ENCODE measurements at regions not wholly inside any gene's neighbourhood (a gene's known extent, or its start where the extent isn't known, plus 50 kb on each side); places are given as distances from the start of the nearest gene placed in this dataset.

DNA sequence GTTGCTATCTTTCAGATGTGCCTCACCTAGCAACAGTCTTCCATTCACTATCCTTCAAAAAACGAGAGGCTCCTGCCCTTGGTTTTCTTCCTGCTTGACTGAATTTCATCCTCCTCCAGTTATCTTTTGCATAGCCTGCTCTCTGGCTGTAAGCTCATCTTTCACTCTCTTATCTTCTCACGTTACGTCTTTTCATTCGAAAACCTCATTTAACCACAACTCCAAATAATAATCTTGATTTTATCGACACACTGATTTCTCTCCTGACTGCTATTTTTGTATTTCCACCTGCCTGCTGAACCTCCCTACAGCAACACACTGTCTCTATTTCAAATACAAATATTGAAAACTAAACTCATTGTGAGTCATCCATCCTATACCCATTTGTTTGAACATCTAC lies 230.7 kb upstream of the TMC3 start:
- Histone ChIP-seq H3K4me1 (ENCODE audit: insufficient read depth, low read length) (no peaks in the 10 kb centered on the region; the same call in 1 of the 2 replicates), H3K27ac (ENCODE audit: low read length) (no peak overlapping the region), H3K9ac (ENCODE audit: low read depth, low read length) (no peak overlapping the region), H3K36me3 (ENCODE audit: insufficient read depth, low read depth, low read length) (no peaks in the 10 kb centered on the region), H3K4me3 (ENCODE audit: low read length) (no peak overlapping the region), H3K9me3 (ENCODE audit: insufficient read depth, low read depth, low read length) (peaks cover 18% of the 10 kb centered on the region), H3K27me3 (ENCODE audit: insufficient read depth, low read length) (no peaks in the 10 kb centered on the region)

DNA sequence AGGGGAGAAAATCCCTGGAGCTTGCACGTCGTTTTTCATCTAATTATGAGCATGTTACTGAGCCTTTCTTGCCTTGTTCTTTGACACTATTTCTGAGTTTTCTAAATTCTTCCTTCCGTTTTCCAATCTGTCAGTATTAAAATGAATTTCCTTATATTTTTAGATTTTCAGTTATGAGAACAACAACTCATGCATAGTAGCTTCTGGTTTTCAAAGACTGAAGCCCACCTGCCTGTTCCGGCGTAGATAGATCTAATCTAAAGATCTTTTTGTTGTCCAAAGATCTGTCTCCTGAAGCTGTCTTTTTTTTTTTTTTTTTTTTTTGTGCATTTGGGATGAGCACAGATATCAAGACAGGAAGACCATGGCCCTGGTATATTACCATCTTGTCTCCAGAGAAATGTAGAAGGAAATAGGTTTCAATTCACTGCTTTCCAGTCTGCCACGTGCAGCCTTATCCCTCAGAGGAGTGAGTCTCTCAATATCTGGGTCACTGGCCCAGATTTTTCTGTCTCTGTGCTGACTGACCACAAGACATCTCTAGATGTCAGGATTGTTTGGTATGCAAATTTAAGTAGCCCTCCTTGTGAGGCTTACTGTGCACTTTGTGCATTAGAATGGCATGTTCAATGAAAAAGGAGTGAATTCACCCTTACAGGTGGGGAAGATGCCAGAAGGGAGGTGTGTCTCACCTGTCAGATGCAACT lies 222.3 kb upstream of the TMC3 start:
- no peaks in the 10 kb centered on the region for H3K36me3 ChIP-seq (ENCODE audit: insufficient read depth, low read depth, low read length)
- peaks cover 10% of the 10 kb centered on the region for H3K9me3 ChIP-seq (ENCODE audit: insufficient read depth, low read depth, low read length)
- H3K9ac ChIP-seq (ENCODE audit: low read depth, low read length): no peak overlapping the region
- no peak overlapping the region for H3K27ac ChIP-seq (ENCODE audit: low read length)
- H3K4me3 ChIP-seq (ENCODE audit: low read length): no peak overlapping the region
- H3K4me1 ChIP-seq (ENCODE audit: insufficient read depth, low read length): no peaks in the 10 kb centered on the region
- H3K27me3 ChIP-seq (ENCODE audit: insufficient read depth, low read length): no peaks in the 10 kb centered on the region

DNA sequence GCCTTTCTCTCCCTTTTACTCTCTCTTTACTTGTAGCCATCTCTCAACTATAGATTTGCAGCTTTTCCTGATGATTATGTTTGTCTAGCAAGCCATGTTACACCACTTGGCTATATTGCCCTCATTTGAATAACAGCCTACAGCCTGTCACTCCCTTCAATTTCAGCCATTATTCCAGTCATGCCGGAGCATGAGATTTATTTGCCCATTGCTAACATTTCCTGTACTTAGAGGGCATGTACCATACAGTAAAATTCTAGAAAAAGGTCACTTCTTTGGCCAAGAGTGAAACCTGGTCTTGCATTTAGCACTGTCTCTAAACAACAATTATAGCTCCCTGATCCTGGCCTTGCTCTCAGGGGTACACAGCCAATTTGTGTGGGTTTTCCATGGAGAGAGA lies 221.7 kb upstream of the TMC3 start:
- no peak overlapping the region for H3K27ac ChIP-seq (ENCODE audit: low read length)
- H3K36me3 ChIP-seq (ENCODE audit: insufficient read depth, low read depth, low read length): no peaks in the 10 kb centered on the region
- H3K27me3 ChIP-seq (ENCODE audit: insufficient read depth, low read length): no peaks in the 10 kb centered on the region
- H3K9me3 ChIP-seq (ENCODE audit: insufficient read depth, low read depth, low read length): peaks cover 6% of the 10 kb centered on the region
- no peak overlapping the region for H3K4me3 ChIP-seq (ENCODE audit: low read length)
- no peak overlapping the region for H3K9ac ChIP-seq (ENCODE audit: low read depth, low read length)
- H3K4me1 ChIP-seq (ENCODE audit: insufficient read depth, low read length): no peaks in the 10 kb centered on the region

DNA sequence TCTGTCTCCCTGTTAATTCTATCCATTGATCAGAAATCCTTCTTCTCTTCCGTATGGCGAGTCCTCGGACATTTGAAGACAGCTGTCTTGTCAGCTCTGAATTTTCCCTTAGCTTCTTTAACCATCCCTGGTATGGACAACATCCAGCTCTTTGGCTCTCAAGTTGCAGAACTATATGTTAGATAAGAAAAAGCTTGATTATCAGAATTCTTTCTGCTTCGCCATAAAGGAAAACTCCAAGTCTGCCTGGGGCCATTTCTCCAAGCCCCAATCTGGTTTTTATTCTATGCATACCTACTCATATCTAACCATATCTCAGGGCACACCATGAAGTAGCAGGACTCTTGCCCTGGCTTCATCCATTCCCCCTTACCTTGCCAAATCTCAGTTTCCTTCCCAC lies 215.7 kb upstream of the TMC3 start:
- Histone ChIP-seq H3K4me1 (ENCODE audit: insufficient read depth, low read length) (no peaks in the 10 kb centered on the region), H3K9ac (ENCODE audit: low read depth, low read length) (no peak overlapping the region), H3K9me3 (ENCODE audit: insufficient read depth, low read depth, low read length) (no peaks in the 10 kb centered on the region), H3K4me3 (ENCODE audit: low read length) (no peak overlapping the region), H3K36me3 (ENCODE audit: insufficient read depth, low read depth, low read length) (no peaks in the 10 kb centered on the region), H3K27ac (ENCODE audit: low read length) (no peak overlapping the region), H3K27me3 (ENCODE audit: insufficient read depth, low read length) (no peaks in the 10 kb centered on the region)

DNA sequence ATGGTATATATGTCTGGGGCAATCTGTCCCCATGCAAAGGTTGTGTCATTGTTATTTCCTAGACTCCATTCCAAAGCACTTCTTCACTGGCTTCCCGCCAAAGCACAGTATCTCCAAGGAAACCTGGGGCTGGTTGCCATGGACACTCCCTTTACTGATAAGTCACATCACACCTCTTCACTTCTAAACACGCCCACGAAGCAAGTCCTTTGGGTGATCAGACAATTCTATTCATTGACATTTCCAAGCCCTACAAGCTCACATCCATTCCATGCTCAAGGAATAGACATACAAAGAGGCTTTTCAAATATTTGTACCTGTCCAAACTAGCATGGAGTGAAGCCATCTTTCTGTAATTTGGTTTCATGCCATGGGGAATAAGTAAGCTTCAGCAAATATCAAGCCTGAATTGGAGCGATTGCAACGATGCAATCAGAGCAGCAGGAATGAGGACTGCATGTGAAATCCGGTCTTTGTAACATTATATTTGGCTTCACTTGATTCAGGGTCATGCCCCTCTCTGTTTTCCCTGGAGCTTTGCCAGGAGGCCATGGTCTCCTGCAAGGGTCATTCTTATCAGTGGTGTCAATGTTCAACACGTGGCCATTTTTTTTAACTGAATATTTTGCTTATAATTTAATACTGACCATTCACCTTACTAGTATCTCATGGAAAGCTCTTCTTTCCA lies 201.6 kb upstream of the TMC3 start:
- Histone ChIP-seq H3K4me1 (ENCODE audit: insufficient read depth, low read length) (no peaks in the 10 kb centered on the region), H3K36me3 (ENCODE audit: insufficient read depth, low read depth, low read length) (no peaks in the 10 kb centered on the region), H3K27me3 (ENCODE audit: insufficient read depth, low read length) (no peaks in the 10 kb centered on the region), H3K4me3 (ENCODE audit: low read length) (no peak overlapping the region), H3K27ac (ENCODE audit: low read length) (no peak overlapping the region), H3K9me3 (ENCODE audit: insufficient read depth, low read depth, low read length) (no peaks in the 10 kb centered on the region; the same call in 1 of the 2 replicates), H3K9ac (ENCODE audit: low read depth, low read length) (no peak overlapping the region)

DNA sequence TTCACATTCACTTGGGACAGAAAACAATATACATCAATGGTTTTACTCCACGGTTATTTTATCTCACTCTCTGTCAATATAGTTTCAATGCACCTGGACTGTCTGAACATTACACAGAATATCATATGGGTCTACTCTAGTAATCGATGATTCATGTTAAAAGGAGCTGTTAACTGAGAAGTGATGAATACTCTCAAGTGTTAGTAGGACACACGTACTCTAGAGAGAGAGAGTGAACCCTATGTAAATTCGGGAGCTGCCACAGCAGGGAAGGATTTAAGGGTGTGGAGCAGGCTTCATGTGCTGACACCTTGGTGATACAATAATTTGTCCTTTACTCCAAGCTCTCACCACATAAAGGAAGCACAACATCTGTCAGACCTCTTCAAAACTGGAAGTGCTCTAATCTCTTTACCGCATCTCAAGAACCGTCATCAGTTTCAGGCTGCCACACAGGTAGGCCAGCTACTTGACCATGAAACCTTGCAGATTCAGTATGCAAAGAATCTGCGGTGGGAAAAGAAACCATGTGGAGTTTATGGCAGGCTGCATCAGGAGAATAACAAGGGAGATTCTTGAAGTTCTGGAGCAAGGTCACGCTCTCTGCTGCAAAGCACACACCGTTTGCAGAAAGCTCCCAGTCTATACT lies 199.2 kb upstream of the TMC3 start:
- H3K9ac ChIP-seq (ENCODE audit: low read depth, low read length): no peak overlapping the region
- no peaks in the 10 kb centered on the region for H3K4me1 ChIP-seq (ENCODE audit: insufficient read depth, low read length)
- H3K27me3 ChIP-seq (ENCODE audit: insufficient read depth, low read length): no peaks in the 10 kb centered on the region
- H3K9me3 ChIP-seq (ENCODE audit: insufficient read depth, low read depth, low read length): no peaks in the 10 kb centered on the region
- H3K27ac ChIP-seq (ENCODE audit: low read length): no peak overlapping the region
- no peak overlapping the region for H3K4me3 ChIP-seq (ENCODE audit: low read length)
- H3K36me3 ChIP-seq (ENCODE audit: insufficient read depth, low read depth, low read length): no peaks in the 10 kb centered on the region

DNA sequence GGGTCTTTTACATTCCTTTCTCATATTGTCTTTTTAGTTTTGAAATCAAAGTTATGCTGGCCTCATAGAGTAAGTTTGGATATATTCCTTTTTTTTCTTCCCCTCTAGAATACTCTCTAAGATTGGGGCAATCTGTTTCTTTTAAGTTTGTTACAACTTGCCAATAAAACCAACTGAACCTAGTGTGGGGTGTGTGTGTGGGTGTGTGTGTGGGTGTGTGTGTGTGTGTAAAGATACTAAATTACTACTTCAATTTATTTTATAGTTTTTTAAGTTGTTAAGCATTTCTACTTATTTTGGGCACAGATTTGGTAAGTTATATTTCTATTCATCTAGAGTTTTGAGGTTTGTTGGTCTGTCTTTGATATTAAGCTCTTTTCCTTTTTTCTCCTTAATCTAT lies 198.2 kb upstream of the TMC3 start:
- H3K9ac ChIP-seq (ENCODE audit: low read depth, low read length): no peak overlapping the region
- no peaks in the 10 kb centered on the region for H3K27me3 ChIP-seq (ENCODE audit: insufficient read depth, low read length)
- H3K4me3 ChIP-seq (ENCODE audit: low read length): no peak overlapping the region

DNA sequence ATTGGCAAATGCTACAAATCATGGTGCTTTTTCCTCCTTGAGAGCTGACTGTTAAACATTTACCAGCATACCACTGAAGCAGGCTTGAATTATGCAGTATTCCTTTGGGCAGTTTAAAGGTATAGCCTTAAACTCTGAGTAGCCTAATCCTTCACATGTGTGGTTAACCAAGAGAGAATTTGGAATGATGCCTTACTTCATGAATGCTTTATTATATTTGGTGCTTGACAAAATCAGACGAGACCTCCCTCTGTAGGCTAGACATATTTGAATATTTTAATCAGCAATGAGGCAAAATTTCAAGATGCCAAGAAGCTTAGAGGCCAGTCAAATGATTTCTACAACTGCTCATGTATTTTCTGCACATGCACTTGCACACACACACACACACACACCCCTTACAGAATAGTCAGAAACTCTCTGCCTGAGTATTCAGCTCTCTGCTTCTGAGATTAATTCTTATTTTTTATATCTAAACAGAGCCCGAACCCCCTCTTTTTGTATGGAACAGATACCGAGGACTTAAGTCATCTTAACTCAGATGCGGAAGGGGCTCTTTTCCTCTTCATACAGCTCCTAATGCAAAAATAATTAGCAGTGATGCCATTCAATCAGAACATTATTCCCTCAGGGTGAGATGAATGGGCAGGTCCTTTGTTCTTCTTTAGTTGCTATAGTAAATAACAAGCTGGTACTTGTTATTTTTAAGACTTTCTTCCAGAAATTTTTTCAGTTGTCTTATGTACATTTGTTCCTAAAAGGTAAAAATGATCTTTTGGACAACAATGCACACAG lies 195.5 kb upstream of the TMC3 start:
- Histone ChIP-seq H3K9me3 (ENCODE audit: insufficient read depth, low read depth, low read length) (no peaks in the 10 kb centered on the region), H3K4me3 (ENCODE audit: low read length) (no peak overlapping the region), H3K27me3 (ENCODE audit: insufficient read depth, low read length) (no peaks in the 10 kb centered on the region), H3K4me1 (ENCODE audit: insufficient read depth, low read length) (no peaks in the 10 kb centered on the region), H3K27ac (ENCODE audit: low read length) (no peak overlapping the region), H3K36me3 (ENCODE audit: insufficient read depth, low read depth, low read length) (no peaks in the 10 kb centered on the region), H3K9ac (ENCODE audit: low read depth, low read length) (no peak overlapping the region)

More for the DNA sequence above, 198.2 kb upstream of the TMC3 start:
- no peaks in the 10 kb centered on the region for H3K36me3 ChIP-seq (ENCODE audit: insufficient read depth, low read depth, low read length)
- H3K27ac ChIP-seq (ENCODE audit: low read length): no peak overlapping the region
- no peaks in the 10 kb centered on the region for H3K9me3 ChIP-seq (ENCODE audit: insufficient read depth, low read depth, low read length)
- H3K4me1 ChIP-seq (ENCODE audit: insufficient read depth, low read length): no peaks in the 10 kb centered on the region

DNA sequence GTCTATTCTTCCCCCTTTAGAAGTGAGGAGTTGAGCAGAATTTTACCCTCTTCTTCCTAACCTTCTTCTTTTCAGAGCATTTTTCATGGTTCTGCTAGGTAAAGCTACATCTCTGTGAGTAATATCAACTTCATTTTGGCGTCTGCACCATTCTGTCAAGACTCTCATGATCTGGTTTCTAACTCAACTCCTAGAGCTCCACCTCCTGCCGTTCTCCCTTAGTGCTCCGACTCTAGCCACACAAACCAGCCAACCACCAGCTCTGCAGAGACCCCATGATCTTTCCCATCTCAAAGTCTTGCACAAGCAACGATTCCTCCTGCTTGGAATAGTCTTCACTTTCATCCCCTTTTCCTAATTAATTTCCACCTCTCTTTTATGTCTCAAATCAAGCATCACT lies 193.9 kb upstream of the TMC3 start:
- Histone ChIP-seq H3K4me3 (ENCODE audit: low read length) (no peak overlapping the region), H3K4me1 (ENCODE audit: insufficient read depth, low read length) (no peaks in the 10 kb centered on the region), H3K36me3 (ENCODE audit: insufficient read depth, low read depth, low read length) (no peaks in the 10 kb centered on the region), H3K27me3 (ENCODE audit: insufficient read depth, low read length) (no peaks in the 10 kb centered on the region), H3K9ac (ENCODE audit: low read depth, low read length) (no peak overlapping the region), H3K9me3 (ENCODE audit: insufficient read depth, low read depth, low read length) (no peaks in the 10 kb centered on the region), H3K27ac (ENCODE audit: low read length) (no peak overlapping the region)

DNA sequence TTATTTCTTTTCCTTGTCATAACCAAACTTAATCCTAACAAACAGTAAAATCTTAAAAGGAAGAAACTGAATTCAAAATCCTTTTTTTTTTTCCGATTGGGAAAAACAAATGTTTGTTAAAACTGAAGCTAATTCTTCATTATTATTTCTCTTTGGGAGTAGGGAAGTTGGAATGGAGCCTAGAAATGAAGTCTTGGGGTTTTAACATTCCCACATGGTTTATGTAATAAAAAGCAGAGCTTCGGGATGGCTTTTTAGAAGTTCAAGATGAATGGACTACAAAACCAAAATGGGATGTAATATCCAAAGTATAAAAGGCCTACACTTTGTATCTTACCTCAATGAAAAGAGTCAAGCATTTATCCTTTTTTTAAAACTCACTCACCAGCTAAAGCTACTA lies 189.0 kb upstream of the TMC3 start:
- no peak overlapping the region for H3K27ac ChIP-seq (ENCODE audit: low read length)

DNA sequence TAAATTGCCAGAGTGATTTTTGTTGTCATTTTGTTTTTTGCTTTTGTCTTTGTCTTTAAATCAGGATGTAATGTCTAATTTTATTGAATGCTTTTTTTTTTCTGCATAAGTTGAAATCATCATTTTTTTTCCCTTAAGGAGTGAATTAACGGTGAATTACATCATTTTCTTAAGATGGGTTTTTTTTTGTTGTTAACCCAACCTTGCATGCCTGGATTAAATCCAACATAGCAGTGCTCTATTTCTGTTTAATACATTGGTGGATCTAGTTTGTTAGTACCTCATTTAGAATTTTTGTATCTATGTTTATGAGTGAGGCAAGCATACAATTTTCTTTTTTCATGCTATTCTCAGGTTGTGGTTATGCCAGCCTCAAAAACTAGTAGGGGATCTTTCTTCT lies 186.4 kb upstream of the TMC3 start:
- Histone ChIP-seq H3K4me1 (ENCODE audit: insufficient read depth, low read length) (no peaks in the 10 kb centered on the region), H3K27me3 (ENCODE audit: insufficient read depth, low read length) (no peaks in the 10 kb centered on the region), H3K9me3 (ENCODE audit: insufficient read depth, low read depth, low read length) (no peaks in the 10 kb centered on the region), H3K27ac (ENCODE audit: low read length) (no peak overlapping the region), H3K9ac (ENCODE audit: low read depth, low read length) (no peak overlapping the region), H3K36me3 (ENCODE audit: insufficient read depth, low read depth, low read length) (no peaks in the 10 kb centered on the region), H3K4me3 (ENCODE audit: low read length) (no peak overlapping the region)

More for the DNA sequence above, 189.0 kb upstream of the TMC3 start:
- H3K4me1 ChIP-seq (ENCODE audit: insufficient read depth, low read length): no peaks in the 10 kb centered on the region
- no peaks in the 10 kb centered on the region for H3K9me3 ChIP-seq (ENCODE audit: insufficient read depth, low read depth, low read length)
- H3K36me3 ChIP-seq (ENCODE audit: insufficient read depth, low read depth, low read length): no peaks in the 10 kb centered on the region
- no peak overlapping the region for H3K9ac ChIP-seq (ENCODE audit: low read depth, low read length)
- no peaks in the 10 kb centered on the region for H3K27me3 ChIP-seq (ENCODE audit: insufficient read depth, low read length)
- H3K4me3 ChIP-seq (ENCODE audit: low read length): no peak overlapping the region
